ENCODE measurements at regions not wholly inside any gene's neighbourhood (a gene's known extent, or its start where the extent isn't known, plus 50 kb on each side); places are given as distances from the start of the nearest gene placed in this dataset.

DNA sequence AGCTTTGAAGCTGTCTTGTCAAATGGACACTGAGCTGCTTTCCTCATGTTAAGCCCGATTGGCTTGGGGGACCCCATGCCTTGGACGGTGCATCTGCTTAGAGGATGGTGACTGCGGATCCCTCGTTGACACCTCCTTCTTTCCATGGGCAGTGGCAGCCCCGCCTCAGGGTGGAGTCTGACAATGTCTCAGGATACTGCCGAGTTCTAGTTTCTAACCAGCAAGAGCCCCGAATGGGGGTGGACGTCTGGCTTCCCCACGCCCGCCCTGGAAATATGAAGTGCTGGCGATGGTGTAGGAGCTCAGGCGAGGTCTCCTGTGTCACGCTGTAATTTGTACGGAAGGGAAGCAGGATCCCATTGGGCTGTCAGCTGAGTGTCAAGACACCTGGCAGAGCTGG is 106.2 kb upstream of the CTBP2 start:
- TF ChIP-seq, protein P1, sequence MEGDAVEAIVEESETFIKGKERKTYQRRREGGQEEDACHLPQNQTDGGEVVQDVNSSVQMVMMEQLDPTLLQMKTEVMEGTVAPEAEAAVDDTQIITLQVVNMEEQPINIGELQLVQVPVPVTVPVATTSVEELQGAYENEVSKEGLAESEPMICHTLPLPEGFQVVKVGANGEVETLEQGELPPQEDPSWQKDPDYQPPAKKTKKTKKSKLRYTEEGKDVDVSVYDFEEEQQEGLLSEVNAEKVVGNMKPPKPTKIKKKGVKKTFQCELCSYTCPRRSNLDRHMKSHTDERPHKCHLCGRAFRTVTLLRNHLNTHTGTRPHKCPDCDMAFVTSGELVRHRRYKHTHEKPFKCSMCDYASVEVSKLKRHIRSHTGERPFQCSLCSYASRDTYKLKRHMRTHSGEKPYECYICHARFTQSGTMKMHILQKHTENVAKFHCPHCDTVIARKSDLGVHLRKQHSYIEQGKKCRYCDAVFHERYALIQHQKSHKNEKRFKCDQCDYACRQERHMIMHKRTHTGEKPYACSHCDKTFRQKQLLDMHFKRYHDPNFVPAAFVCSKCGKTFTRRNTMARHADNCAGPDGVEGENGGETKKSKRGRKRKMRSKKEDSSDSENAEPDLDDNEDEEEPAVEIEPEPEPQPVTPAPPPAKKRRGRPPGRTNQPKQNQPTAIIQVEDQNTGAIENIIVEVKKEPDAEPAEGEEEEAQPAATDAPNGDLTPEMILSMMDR (IDR thresholded peaks at IDR 0.05): no peak
- TF ChIP-seq POLR2A (IDR thresholded peaks at IDR 0.05): no peak
- no peak for TF ChIP-seq POLR2AphosphoS5 (IDR thresholded peaks at IDR 0.05)
- TF ChIP-seq EP300 (IDR thresholded peaks at IDR 0.05; ENCODE audit: low read depth): no peak
